Esophagus (tissue), 2 donors: ENCODE measurements at regions not wholly inside any gene's neighbourhood (a gene's known extent, or its start where the extent isn't known, plus 50 kb on each side); places are given as distances from the start of the nearest gene placed in this dataset.

Experiments used
- H3K27ac ChIP-seq, 2 donors: one replicate each; pipeline ENCODE4 v1.5.1; 2013; ENCODE audit warnings: low read depth in 2 of 2, mild to moderate bottlenecking in 2 of 2, inconsistent platforms in 1 of 2, low read length in 1 of 2, moderate library complexity in 1 of 2
- H3K27me3 ChIP-seq, 2 donors: one replicate each; pipeline ENCODE4 v1.6.1; 2013; ENCODE audit warnings: low read length in 2 of 2, control low read depth in 1 of 2, mild to moderate bottlenecking in 1 of 2; ENCODE audit not compliant: insufficient read depth in 2 of 2, control insufficient read depth in 1 of 2
- H3K36me3 ChIP-seq, 2 donors: one replicate each; pipeline ENCODE4 v1.6.1; 2013; ENCODE audit warnings: low read length in 1 of 2; ENCODE audit not compliant: control insufficient read depth in 2 of 2, insufficient read depth in 2 of 2
- H3K4me1 ChIP-seq, 2 donors: one replicate each; pipeline ENCODE4 v1.6.1; 2013; ENCODE audit warnings: low read length in 1 of 2; ENCODE audit not compliant: control insufficient read depth in 2 of 2, insufficient read depth in 2 of 2
- H3K4me3 ChIP-seq, 2 donors: one replicate each; pipeline ENCODE4 v1.5.1; 2013; ENCODE audit warnings: low read length in 2 of 2, mild to moderate bottlenecking in 2 of 2, low read depth in 1 of 2, moderate library complexity in 1 of 2
- H3K9me3 ChIP-seq, 2 donors: one replicate each; pipeline ENCODE4 v1.6.1; 2013; ENCODE audit warnings: mild to moderate bottlenecking in 2 of 2, low read depth in 1 of 2, low read length in 1 of 2, moderate library complexity in 1 of 2; ENCODE audit not compliant: control insufficient read depth in 2 of 2, insufficient read depth in 1 of 2
- WGBS, 2 donors: extraction: QIAGEN DNeasy Blood & Tissue Kit; methylation state at CpG; one replicate each; pipeline ENCODE4 v1.1.7; 2013; 5-methylcytosine and 5-hydroxymethylcytosine counted together
- donor health status: healthy with polysubstance abuse.
- donor health status: Bipolar disorder and iron deficiency.

GRCh38 chr18:51757255-51757924 is 559.9 kb upstream of the MEX3C start:
- Histone ChIP-seq H3K9me3 (no peaks in the 10 kb centered on the region), H3K27ac (no peak overlapping the region), H3K4me3 (no peak overlapping the region), H3K4me1 (no peaks in the 10 kb centered on the region), H3K36me3 (no peaks in the 10 kb centered on the region), H3K27me3 (no peaks in the 10 kb centered on the region)
- 71 to 73% methylated on average over 5 of the region's 5 CpGs for WGBS, 2 donors

DNA sequence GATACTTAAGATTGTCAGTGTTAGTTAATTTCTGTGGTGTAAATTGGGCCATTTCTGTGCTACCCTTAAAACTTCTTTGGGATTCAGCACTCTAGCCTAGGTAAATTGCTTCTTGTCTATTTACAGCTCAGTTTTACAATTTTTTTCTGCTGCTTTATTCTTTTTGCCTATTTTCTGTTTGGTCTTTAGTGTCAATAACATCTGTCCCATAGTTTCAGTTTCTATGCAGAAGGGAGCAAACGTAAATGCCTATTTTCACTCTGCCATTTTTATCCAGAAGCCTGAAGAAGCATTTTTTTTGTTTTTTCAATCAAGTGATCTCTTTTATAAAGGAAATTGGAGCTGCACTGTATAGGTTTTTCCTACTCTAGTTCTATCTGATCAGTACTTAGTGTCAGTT is 564.9 kb upstream of the MEX3C start:
- 55 to 58% methylated on average over 1 of the region's 1 CpG for WGBS, 2 donors
- Histone ChIP-seq H3K4me3 (no peak overlapping the region), H3K27ac (no peak overlapping the region), H3K9me3 (no peaks in the 10 kb centered on the region), H3K36me3 (no peaks in the 10 kb centered on the region), H3K4me1 (no peaks in the 10 kb centered on the region), H3K27me3 (no peaks in the 10 kb centered on the region)

- no peak overlapping the region for H3K27ac ChIP-seq
- no peaks in the 10 kb centered on the region for H3K4me1 ChIP-seq
- no peaks in the 10 kb centered on the region for H3K27me3 ChIP-seq
- H3K4me3 ChIP-seq: no peak overlapping the region
- 59 to 62% methylated on average over 3 of the region's 3 CpGs for WGBS, 2 donors
- H3K9me3 ChIP-seq: no peaks in the 10 kb centered on the region
- H3K36me3 ChIP-seq: no peaks in the 10 kb centered on the region
Measured at GRCh38 chr18:51765606-51766360, 568.3 kb upstream of the MEX3C start.

DNA sequence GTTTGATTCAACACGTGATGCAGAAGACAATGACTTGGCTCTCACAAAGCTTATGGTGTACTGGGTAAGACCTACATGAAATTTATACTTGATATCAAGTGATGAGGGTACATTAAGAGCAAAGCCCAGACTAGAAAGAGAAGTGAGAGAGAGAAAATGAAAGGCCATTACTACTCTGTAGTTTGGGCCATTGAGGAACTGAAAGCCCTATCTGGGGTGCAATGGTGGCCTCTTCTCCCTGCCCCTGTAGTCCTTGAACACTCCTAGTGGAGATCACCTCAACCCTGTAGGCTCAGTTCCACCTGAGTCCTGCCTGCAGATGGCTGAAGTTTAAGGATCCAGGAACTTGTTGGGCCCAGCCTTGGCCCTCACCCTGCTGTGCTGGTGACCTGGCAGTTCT is 569.8 kb upstream of the MEX3C start:
- no peaks in the 10 kb centered on the region for H3K36me3 ChIP-seq
- no peak overlapping the region for H3K27ac ChIP-seq
- H3K9me3 ChIP-seq: no peaks in the 10 kb centered on the region
- no peak overlapping the region for H3K4me3 ChIP-seq
- no peaks in the 10 kb centered on the region for H3K27me3 ChIP-seq
- 48 to 50% methylated on average over 1 of the region's 1 CpG for WGBS, 2 donors
- no peaks in the 10 kb centered on the region for H3K4me1 ChIP-seq

DNA sequence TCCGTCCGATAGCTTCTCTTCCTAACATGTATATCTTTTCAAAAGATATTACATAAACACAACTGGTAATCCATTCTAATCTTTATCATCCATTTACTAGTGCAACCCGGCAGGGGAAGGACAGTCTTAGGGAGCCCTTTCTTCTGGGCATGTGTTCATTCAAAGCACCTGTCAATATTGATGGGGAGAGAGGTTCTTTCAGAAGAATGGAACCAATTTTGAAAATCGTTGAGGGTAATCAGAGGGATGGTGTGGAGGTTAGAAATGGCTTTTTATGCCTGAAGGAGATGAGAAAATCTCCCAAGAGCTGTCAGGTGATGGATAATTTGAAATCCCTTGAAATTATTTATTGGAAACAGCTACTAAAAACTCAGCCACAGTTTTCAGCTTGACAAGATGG is 561.9 kb upstream of the DCC start:
- no peaks in the 10 kb centered on the region for H3K27me3 ChIP-seq
- H3K36me3 ChIP-seq: no peaks in the 10 kb centered on the region
- no peak overlapping the region for H3K27ac ChIP-seq
- H3K4me1 ChIP-seq: no peaks in the 10 kb centered on the region
- H3K9me3 ChIP-seq: no peaks in the 10 kb centered on the region
- 68 to 70% methylated on average over 4 of the region's 4 CpGs for WGBS, 2 donors
- no peak overlapping the region for H3K4me3 ChIP-seq

- no peaks in the 10 kb centered on the region for H3K36me3 ChIP-seq
- no peaks in the 10 kb centered on the region for H3K27me3 ChIP-seq
- H3K4me1 ChIP-seq: no peaks in the 10 kb centered on the region
- no peak overlapping the region for H3K27ac ChIP-seq
- H3K4me3 ChIP-seq: no peak overlapping the region
- no peaks in the 10 kb centered on the region for H3K9me3 ChIP-seq
- WGBS, 2 donors: 72 to 81% methylated on average over 1 of the region's 1 CpG
Measured at GRCh38 chr18:51789871-51790270, 550.1 kb upstream of the DCC start.

DNA sequence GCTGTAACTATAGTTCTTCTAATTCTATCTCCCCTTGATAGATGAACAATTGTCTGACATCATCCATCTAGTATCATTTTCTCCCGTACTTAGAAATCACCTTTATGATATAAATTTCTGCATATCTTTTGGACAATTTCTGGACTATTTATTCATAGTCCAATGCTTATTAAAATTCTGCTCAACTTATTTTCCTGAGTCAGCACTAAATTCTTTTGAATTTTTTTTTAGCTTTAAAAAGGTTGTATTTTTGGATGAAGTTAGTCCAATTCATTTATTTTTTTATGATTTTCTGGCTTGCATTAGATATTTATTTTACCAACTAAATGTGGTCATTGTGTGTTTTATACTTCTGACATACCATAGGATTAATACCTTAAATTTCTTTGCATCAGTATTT is 538.5 kb upstream of the DCC start:
- H3K4me3 ChIP-seq: no peak overlapping the region
- H3K36me3 ChIP-seq: no peaks in the 10 kb centered on the region
- H3K27me3 ChIP-seq: no peaks in the 10 kb centered on the region
- WGBS, 2 donors: 87 to 88% methylated on average over 1 of the region's 1 CpG
- H3K9me3 ChIP-seq: no peaks in the 10 kb centered on the region
- H3K27ac ChIP-seq: no peak overlapping the region
- H3K4me1 ChIP-seq: no peaks in the 10 kb centered on the region

DNA sequence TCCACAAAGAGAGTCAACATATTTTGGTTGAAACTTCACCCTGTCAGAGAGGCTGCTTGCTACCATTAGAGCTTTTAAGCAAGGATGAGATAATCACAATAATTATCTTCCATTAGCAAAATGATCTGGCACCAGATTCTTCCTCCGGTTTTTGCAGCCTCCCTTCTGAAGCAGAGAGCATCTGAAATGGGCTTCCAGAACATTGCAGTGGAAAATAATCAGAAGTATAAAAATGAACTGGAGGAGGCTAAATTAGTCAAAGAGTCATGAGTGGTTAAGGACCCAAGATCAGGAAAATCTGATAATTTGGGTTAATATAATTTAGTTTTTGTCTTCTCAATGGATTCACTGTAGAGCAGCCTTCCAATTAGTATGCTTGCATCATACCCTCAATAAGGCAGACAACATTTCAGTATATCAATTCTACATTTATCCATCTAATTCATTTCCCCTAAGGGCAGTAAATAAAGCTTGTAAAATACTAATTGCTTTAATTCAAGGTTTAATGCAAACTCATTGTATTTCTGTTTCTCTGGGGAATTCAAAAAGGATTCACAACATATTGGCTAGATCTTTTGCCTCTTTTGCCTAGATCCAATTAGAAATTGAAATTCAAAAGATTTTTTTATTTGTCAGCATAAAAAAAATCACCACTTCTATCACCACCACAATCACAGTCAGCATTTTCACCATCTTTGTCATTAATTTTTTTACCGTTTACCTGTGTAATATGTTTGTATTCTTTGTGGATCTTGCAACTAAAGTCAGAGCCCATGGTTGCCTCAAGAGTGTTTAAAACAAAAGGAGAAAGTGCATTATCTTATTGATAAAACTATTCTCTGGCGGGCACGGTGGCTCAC is 537.2 kb upstream of the DCC start:
- Histone ChIP-seq H3K36me3 (no peaks in the 10 kb centered on the region), H3K9me3 (no peaks in the 10 kb centered on the region), H3K27me3 (no peaks in the 10 kb centered on the region), H3K4me1 (no peaks in the 10 kb centered on the region), H3K27ac (no peak overlapping the region), H3K4me3 (no peak overlapping the region)
- WGBS, 2 donors: 88 to 94% methylated on average over 4 of the region's 4 CpGs

- Histone ChIP-seq H3K27me3 (no peaks in the 10 kb centered on the region), H3K36me3 (no peaks in the 10 kb centered on the region), H3K4me1 (no peaks in the 10 kb centered on the region), H3K9me3 (peaks cover 0 to 5% of the 10 kb centered on the region in 2 donors), H3K27ac (no peak overlapping the region), H3K4me3 (no peak overlapping the region)
- WGBS, 2 donors: 77 to 94% methylated on average over 2 of the region's 2 CpGs
Measured at GRCh38 chr18:51807336-51807735, 532.7 kb upstream of the DCC start.
